Naive thymus-derived CD4-positive, alpha-beta T cell (primary cell): ENCODE measurements at regions not wholly inside any gene's neighbourhood (a gene's known extent, or its start where the extent isn't known, plus 50 kb on each side); places are given as distances from the start of the nearest gene placed in this dataset.

Experiments used
- ATAC-seq: fragments of 150-1000 bp; cut with Tn5 transposase; 2 replicates; pipeline ENCODE4 v1.10.0; 2021; ENCODE audit warnings: mild to moderate bottlenecking, moderate library complexity
- CTCF ChIA-PET: fragments of 350-600 bp; sonication (Branson Sonifier 250); formaldehyde crosslinking; loops from one replicate; lab custom pipeline; 2021; ENCODE audit warnings: antibody characterized with exemption; lab: Charles Lee
- POLR2A ChIA-PET: fragments of 350-600 bp; sonication (Branson Sonifier 250); formaldehyde crosslinking; loops from one replicate; lab custom pipeline; 2021; ENCODE audit warnings: antibody characterized with exemption, inconsistent platforms; lab: Charles Lee
- DNase-seq, 9 donors: peaks; one replicate each; pipeline versions ENCODE4 v3.0.0 to v3.0.0-alpha.2; 2020 to 2022; ENCODE audit warnings: mixed read lengths in 1 of 9
- H3K27ac ChIP-seq: one replicate; pipeline ENCODE4 v1.7.0; 2013; ENCODE audit warnings: mild to moderate bottlenecking, low read depth, low read length, moderate library complexity
- H3K27me3 ChIP-seq, 2 donors: one replicate each; pipeline ENCODE4 v1.7.0; 2013; ENCODE audit warnings: low read length in 2 of 2, mild to moderate bottlenecking in 2 of 2, moderate library complexity in 2 of 2; ENCODE audit not compliant: control insufficient read depth in 2 of 2, insufficient read depth in 2 of 2
- H3K36me3 ChIP-seq, 3 experiments: 1 replicate in 2 of 3; 2 replicates in 1 of 3; pipeline ENCODE4 v1.7.0; 2013; ENCODE audit warnings: low read length in 3 of 3, mild to moderate bottlenecking in 3 of 3, moderate library complexity in 1 of 3; ENCODE audit not compliant: insufficient read depth in 3 of 3, control insufficient read depth in 2 of 3
- H3K4me1 ChIP-seq, 2 donors: one replicate each; pipeline ENCODE4 v1.7.0; 2013; ENCODE audit warnings: low read length in 2 of 2, mild to moderate bottlenecking in 2 of 2, moderate library complexity in 1 of 2; ENCODE audit not compliant: control insufficient read depth in 2 of 2, insufficient read depth in 2 of 2
- H3K4me3 ChIP-seq: 2 replicates; pipeline ENCODE4 v1.7.0; 2013; ENCODE audit warnings: mild to moderate bottlenecking, low read length
- H3K9me3 ChIP-seq, 3 experiments: 1 replicate in 2 of 3; 2 replicates in 1 of 3; pipeline ENCODE4 v1.7.0; 2013; ENCODE audit warnings: low read length in 3 of 3; ENCODE audit not compliant: control insufficient read depth in 2 of 3
- H3K27ac Mint-ChIP-seq, 9 donors: one replicate each; pipeline ENCODE4 v1.8.0; 2020 to 2022; ENCODE audit warnings: mixed read lengths in 9 of 9, mild to moderate bottlenecking in 8 of 9, moderate library complexity in 5 of 9, inconsistent platforms in 2 of 9
- H3K27me3 Mint-ChIP-seq, 5 donors: one replicate each; pipeline ENCODE4 v1.8.0; 2021 to 2022; ENCODE audit warnings: mixed read lengths in 5 of 5, mild to moderate bottlenecking in 1 of 5
- H3K36me3 Mint-ChIP-seq, 5 donors: one replicate each; pipeline ENCODE4 v1.8.0; 2020 to 2022; ENCODE audit warnings: mixed read lengths in 5 of 5, mild to moderate bottlenecking in 3 of 5, inconsistent platforms in 1 of 5
- H3K4me1 Mint-ChIP-seq, 7 donors: one replicate each; pipeline ENCODE4 v1.8.0; 2020 to 2022; ENCODE audit warnings: mixed read lengths in 7 of 7, mild to moderate bottlenecking in 3 of 7, inconsistent platforms in 1 of 7
- H3K4me3 Mint-ChIP-seq, 10 donors: one replicate each; pipeline ENCODE4 v1.8.0; 2020 to 2022; ENCODE audit warnings: mild to moderate bottlenecking in 10 of 10, mixed read lengths in 10 of 10, moderate library complexity in 6 of 10, inconsistent platforms in 2 of 10
- H3K9me3 Mint-ChIP-seq, 11 donors: one replicate each; pipeline ENCODE4 v1.8.0; 2020 to 2022; ENCODE audit warnings: mixed read lengths in 11 of 11, mild to moderate bottlenecking in 4 of 11, inconsistent platforms in 1 of 11, moderate library complexity in 1 of 11
- intact Hi-C, 2 donors: fragments of 100-400 bp; cut with micrococcal nuclease; formaldehyde crosslinking; loops; one replicate each; pipeline ENCODE4 v1.15.1; 2023

GRCh38 chr5:13248253-13248652, 696.2 kb downstream of the DNAH5 start:
- Mint-ChIP-seq H3K9me3 (peaks cover under 1 to 17% (median 5%) of the 10 kb centered on the region in 11 donors), H3K4me1 (no peaks in the 10 kb centered on the region), H3K36me3 (no peaks in the 10 kb centered on the region), H3K27me3 (no peaks in the 10 kb centered on the region), H3K4me3 (no peak overlapping the region), H3K27ac (no peak overlapping the region)
- DNase-seq (no peak), ATAC-seq (no peak)
- CTCF ChIA-PET: no interaction called here
- Histone ChIP-seq H3K4me3 (no peak overlapping the region), H3K27ac (no peak overlapping the region), H3K27me3 (no peaks in the 10 kb centered on the region), H3K36me3 (no peaks in the 10 kb centered on the region), H3K9me3 (no peaks in the 10 kb centered on the region), H3K4me1 (no peaks in the 10 kb centered on the region)
- intact Hi-C loops: no loop called here
- POLR2A ChIA-PET: no interaction called here

- no peak overlapping the region for H3K4me3 Mint-ChIP-seq
- ChIA-PET CTCF (no interaction called here), POLR2A (no interaction called here)
- H3K4me1 Mint-ChIP-seq: no peaks in the 10 kb centered on the region
- Histone ChIP-seq H3K27me3 (no peaks in the 10 kb centered on the region), H3K36me3 (no peaks in the 10 kb centered on the region), H3K9me3 (no peaks in the 10 kb centered on the region), H3K27ac (no peak overlapping the region), H3K4me1 (no peaks in the 10 kb centered on the region), H3K4me3 (no peak overlapping the region)
- H3K36me3 Mint-ChIP-seq: no peaks in the 10 kb centered on the region
- DNase-seq (no peak), ATAC-seq (no peak)
- no peaks in the 10 kb centered on the region for H3K27me3 Mint-ChIP-seq
- no peak overlapping the region for H3K27ac Mint-ChIP-seq
- intact Hi-C loops: no loop called here
- peaks cover 0 to 17% (median 5%) of the 10 kb centered on the region in 11 donors for H3K9me3 Mint-ChIP-seq
Measured at GRCh38 chr5:13246053-13246452, 698.4 kb downstream of the DNAH5 start.

GRCh38 chr5:13244151-13244550, 700.3 kb downstream of the DNAH5 start:
- no peaks in the 10 kb centered on the region for H3K27me3 Mint-ChIP-seq
- CTCF ChIA-PET: no interaction called here
- intact Hi-C loops: no loop called here
- H3K9me3 Mint-ChIP-seq: peaks cover 0 to 16% (median 5%) of the 10 kb centered on the region in 11 donors
- H3K36me3 ChIP-seq: no peaks in the 10 kb centered on the region
- DNase-seq: no peak
- no peak overlapping the region for H3K4me3 Mint-ChIP-seq
- no peaks in the 10 kb centered on the region for H3K4me1 Mint-ChIP-seq
- no peaks in the 10 kb centered on the region for H3K4me1 ChIP-seq
- no peaks in the 10 kb centered on the region for H3K27me3 ChIP-seq
- H3K27ac ChIP-seq: no peak overlapping the region
- no peaks in the 10 kb centered on the region for H3K9me3 ChIP-seq
- no peak for ATAC-seq
- no peak overlapping the region for H3K4me3 ChIP-seq
- H3K27ac Mint-ChIP-seq: no peak overlapping the region
- POLR2A ChIA-PET: no interaction called here
- no peaks in the 10 kb centered on the region for H3K36me3 Mint-ChIP-seq

GRCh38 chr5:13227513-13227912, 717.0 kb downstream of the DNAH5 start:
- no peak overlapping the region for H3K27ac ChIP-seq
- no peaks in the 10 kb centered on the region for H3K27me3 Mint-ChIP-seq
- peaks cover 0 to 8% (median 0%) of the 10 kb centered on the region in 3 experiments for H3K9me3 ChIP-seq
- POLR2A ChIA-PET: no interaction called here
- no peaks in the 10 kb centered on the region for H3K27me3 ChIP-seq
- H3K27ac Mint-ChIP-seq: no peak overlapping the region
- no peaks in the 10 kb centered on the region for H3K4me1 ChIP-seq
- intact Hi-C loops: no loop called here
- no peak overlapping the region for H3K4me3 Mint-ChIP-seq
- ATAC-seq: no peak
- DNase-seq: no peak
- peaks cover 2 to 18% (median 5%) of the 10 kb centered on the region in 11 donors for H3K9me3 Mint-ChIP-seq
- H3K4me1 Mint-ChIP-seq: no peaks in the 10 kb centered on the region
- H3K36me3 Mint-ChIP-seq: no peaks in the 10 kb centered on the region
- CTCF ChIA-PET: no interaction called here
- H3K4me3 ChIP-seq: no peak overlapping the region
- no peaks in the 10 kb centered on the region for H3K36me3 ChIP-seq

GRCh38 chr5:13218518-13218917, 726.0 kb downstream of the DNAH5 start:
- intact Hi-C loops: no loop called here
- Histone ChIP-seq H3K27me3 (no peaks in the 10 kb centered on the region), H3K4me3 (no peak overlapping the region), H3K27ac (no peak overlapping the region), H3K4me1 (no peaks in the 10 kb centered on the region), H3K36me3 (no peaks in the 10 kb centered on the region), H3K9me3 (peaks cover 0 to 11% (median 0%) of the 10 kb centered on the region in 3 experiments)
- no peaks in the 10 kb centered on the region for H3K4me1 Mint-ChIP-seq
- H3K27me3 Mint-ChIP-seq: no peaks in the 10 kb centered on the region
- ChIA-PET CTCF (no interaction called here), POLR2A (no interaction called here)
- H3K27ac Mint-ChIP-seq: no peak overlapping the region
- H3K36me3 Mint-ChIP-seq: no peaks in the 10 kb centered on the region
- ATAC-seq (no peak), DNase-seq (no peak)
- peaks cover 0 to 32% (median 6%) of the 10 kb centered on the region in 11 donors for H3K9me3 Mint-ChIP-seq
- no peak overlapping the region for H3K4me3 Mint-ChIP-seq

GRCh38 chr5:13217636-13218035, 726.9 kb downstream of the DNAH5 start:
- no peaks in the 10 kb centered on the region for H3K27me3 Mint-ChIP-seq
- Histone ChIP-seq H3K4me1 (no peaks in the 10 kb centered on the region), H3K27ac (no peak overlapping the region), H3K27me3 (no peaks in the 10 kb centered on the region), H3K36me3 (no peaks in the 10 kb centered on the region), H3K4me3 (no peak overlapping the region), H3K9me3 (peaks cover 0 to 11% (median 0%) of the 10 kb centered on the region in 3 experiments)
- intact Hi-C loops: no loop called here
- H3K4me3 Mint-ChIP-seq: no peak overlapping the region
- no peak for ATAC-seq
- POLR2A ChIA-PET: no interaction called here
- CTCF ChIA-PET: no interaction called here
- DNase-seq: no peak
- no peaks in the 10 kb centered on the region for H3K4me1 Mint-ChIP-seq
- no peaks in the 10 kb centered on the region for H3K36me3 Mint-ChIP-seq
- peaks cover 0 to 31% (median 6%) of the 10 kb centered on the region in 11 donors for H3K9me3 Mint-ChIP-seq
- no peak overlapping the region for H3K27ac Mint-ChIP-seq

- Histone ChIP-seq H3K9me3 (peaks cover 0 to 11% (median 0%) of the 10 kb centered on the region in 3 experiments), H3K4me3 (no peak overlapping the region), H3K36me3 (no peaks in the 10 kb centered on the region), H3K27ac (no peak overlapping the region), H3K27me3 (no peaks in the 10 kb centered on the region), H3K4me1 (no peaks in the 10 kb centered on the region)
- Mint-ChIP-seq H3K36me3 (no peaks in the 10 kb centered on the region), H3K9me3 (peaks cover 0 to 31% (median 6%) of the 10 kb centered on the region in 11 donors), H3K27me3 (no peaks in the 10 kb centered on the region), H3K4me3 (no peak overlapping the region), H3K27ac (no peak overlapping the region), H3K4me1 (no peaks in the 10 kb centered on the region)
- ChIA-PET CTCF (no interaction called here), POLR2A (no interaction called here)
- no peak for DNase-seq
- intact Hi-C loops: no loop called here
- ATAC-seq: no peak
Measured at GRCh38 chr5:13215806-13216205, 728.7 kb downstream of the DNAH5 start.
